ENCODE measurements at regions not wholly inside any gene's neighbourhood (a gene's known extent, or its start where the extent isn't known, plus 50 kb on each side); places are given as distances from the start of the nearest gene placed in this dataset.

DNA sequence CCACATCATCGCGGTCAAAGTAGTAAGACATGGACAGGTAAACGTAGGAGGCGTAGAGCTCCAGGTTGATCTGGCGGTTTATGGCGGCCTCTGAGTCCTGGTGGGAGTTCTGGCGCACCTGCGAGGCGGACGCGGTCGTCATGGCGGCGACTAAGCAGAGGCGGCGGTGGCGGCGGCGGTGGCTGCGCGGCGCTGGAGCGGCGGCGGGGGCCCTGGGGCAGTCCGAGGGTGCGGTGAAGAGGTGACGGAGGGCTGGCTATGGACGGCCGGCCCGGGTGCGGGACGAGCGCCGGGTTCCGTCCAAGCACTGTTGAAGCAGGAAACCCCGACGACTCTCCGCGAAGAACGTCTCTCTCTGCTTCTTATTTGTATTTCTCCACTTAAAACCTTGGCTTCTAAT is 484.3 kb upstream of the SGCG start:
- H3K27me3 ChIP-seq: no peaks in the 10 kb centered on the region
- no peak for DNase-seq
- H3K27ac ChIP-seq: no peak overlapping the region
- H3K4me3 ChIP-seq: no peak overlapping the region
- TF ChIP-seq POLR2A (IDR thresholded peaks at IDR 0.05): no peak
- TF ChIP-seq, protein P1, sequence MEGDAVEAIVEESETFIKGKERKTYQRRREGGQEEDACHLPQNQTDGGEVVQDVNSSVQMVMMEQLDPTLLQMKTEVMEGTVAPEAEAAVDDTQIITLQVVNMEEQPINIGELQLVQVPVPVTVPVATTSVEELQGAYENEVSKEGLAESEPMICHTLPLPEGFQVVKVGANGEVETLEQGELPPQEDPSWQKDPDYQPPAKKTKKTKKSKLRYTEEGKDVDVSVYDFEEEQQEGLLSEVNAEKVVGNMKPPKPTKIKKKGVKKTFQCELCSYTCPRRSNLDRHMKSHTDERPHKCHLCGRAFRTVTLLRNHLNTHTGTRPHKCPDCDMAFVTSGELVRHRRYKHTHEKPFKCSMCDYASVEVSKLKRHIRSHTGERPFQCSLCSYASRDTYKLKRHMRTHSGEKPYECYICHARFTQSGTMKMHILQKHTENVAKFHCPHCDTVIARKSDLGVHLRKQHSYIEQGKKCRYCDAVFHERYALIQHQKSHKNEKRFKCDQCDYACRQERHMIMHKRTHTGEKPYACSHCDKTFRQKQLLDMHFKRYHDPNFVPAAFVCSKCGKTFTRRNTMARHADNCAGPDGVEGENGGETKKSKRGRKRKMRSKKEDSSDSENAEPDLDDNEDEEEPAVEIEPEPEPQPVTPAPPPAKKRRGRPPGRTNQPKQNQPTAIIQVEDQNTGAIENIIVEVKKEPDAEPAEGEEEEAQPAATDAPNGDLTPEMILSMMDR (IDR thresholded peaks at IDR 0.05): no peak
- no peaks in the 10 kb centered on the region for H3K4me1 ChIP-seq
- H3K9me3 ChIP-seq: peaks cover 0 to 7% (median 0%) of the 10 kb centered on the region in 4 donors
- no peaks in the 10 kb centered on the region for H3K36me3 ChIP-seq

DNA sequence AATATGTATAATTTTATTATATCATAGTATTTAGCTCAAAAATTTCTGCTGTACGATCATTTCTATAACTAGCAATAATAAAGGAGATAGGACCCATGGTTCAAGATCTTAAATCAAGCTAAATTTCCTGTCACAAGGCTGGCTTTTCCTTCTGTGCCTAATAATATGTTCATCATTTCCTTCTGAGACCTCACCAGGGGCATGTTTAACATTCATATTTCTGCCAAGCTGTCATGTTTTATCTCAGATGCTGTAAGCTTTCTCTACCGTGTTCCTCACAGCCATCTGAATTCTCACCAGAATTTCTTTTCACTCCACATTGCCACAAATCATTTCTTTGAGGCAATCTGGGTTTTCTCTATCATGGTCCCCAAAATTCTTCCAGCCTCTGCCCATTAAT is 482.3 kb upstream of the SGCG start:
- no peak overlapping the region for H3K4me3 ChIP-seq
- peaks cover 0 to 7% (median 0%) of the 10 kb centered on the region in 4 donors for H3K9me3 ChIP-seq
- no peaks in the 10 kb centered on the region for H3K27me3 ChIP-seq
- H3K36me3 ChIP-seq: no peaks in the 10 kb centered on the region
- TF ChIP-seq POLR2A (IDR thresholded peaks at IDR 0.05): no peak
- TF ChIP-seq, protein P1 (IDR thresholded peaks at IDR 0.05): no peak
- no peak for DNase-seq
- H3K4me1 ChIP-seq: no peaks in the 10 kb centered on the region
- H3K27ac ChIP-seq: no peak overlapping the region

DNA sequence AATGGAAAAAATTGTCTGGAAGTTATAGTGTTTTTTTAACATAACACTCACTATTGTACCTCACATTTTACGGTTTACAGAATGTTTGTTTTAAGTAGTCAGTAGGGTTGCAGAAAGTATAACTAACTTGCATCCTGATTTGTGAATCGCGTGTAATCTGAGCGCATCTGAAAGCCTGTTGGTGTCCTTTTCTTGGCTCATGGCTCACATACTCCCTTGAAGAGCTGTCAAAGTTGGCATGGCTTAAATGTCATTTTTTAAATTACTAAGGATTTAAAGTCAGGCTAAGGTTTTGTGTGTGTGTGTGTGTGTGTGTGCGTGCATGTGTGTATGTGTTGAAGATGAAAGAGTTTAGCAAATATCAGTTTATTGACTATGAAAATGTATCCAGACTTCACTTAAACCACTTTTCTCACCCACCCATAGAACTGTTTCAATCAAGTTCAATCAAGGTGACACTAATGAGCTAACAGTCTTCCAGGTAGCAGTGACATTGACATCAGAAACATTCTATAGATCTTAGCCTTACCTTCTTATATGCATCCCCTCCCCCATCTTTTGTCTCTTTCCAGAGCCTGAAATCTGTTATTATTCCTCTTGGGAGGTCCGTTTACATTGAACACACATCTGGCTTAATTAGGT is 480.4 kb upstream of the SGCG start:
- Histone ChIP-seq H3K4me1 (no peaks in the 10 kb centered on the region), H3K27ac (no peak overlapping the region), H3K4me3 (no peak overlapping the region), H3K9me3 (no peaks in the 10 kb centered on the region), H3K27me3 (no peaks in the 10 kb centered on the region), H3K36me3 (no peaks in the 10 kb centered on the region)
- no peak for DNase-seq
- no peak for TF ChIP-seq POLR2A (IDR thresholded peaks at IDR 0.05)
- TF ChIP-seq, protein P1 (IDR thresholded peaks at IDR 0.05): no peak

DNA sequence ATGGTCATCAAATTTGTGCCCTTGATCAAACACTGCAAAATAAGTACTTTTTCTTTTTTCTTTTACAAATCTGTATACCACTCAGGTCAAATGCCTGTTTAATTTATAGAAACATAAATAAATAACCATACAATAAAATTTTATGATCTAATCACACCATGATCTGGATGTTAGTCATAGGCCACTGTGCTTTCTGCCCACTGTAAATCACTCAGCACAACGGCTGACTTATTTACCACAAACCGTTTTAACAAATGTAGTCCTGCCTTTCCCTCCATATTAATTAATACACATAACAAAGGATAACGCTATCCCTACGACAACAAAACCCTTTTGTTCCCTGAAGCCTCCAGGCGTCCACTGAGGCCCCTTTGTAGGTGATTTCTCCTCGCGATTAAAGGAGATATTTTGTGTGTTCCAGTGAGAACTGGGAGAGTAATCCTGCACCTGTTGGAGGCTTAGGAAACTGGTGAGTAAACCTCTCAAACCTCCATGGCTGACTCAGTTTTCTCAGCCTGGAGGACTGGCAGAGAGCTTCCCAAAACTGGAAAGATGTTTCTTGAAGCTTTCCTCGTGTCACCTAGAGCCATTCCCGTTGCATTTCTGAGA is 477.1 kb upstream of the SGCG start:
- no peak for DNase-seq
- H3K4me3 ChIP-seq: no peak overlapping the region
- no peaks in the 10 kb centered on the region for H3K27me3 ChIP-seq
- no peaks in the 10 kb centered on the region for H3K9me3 ChIP-seq
- no peak overlapping the region for H3K27ac ChIP-seq
- no peaks in the 10 kb centered on the region for H3K36me3 ChIP-seq
- TF ChIP-seq, protein P1 (IDR thresholded peaks at IDR 0.05): no peak
- no peak for TF ChIP-seq POLR2A (IDR thresholded peaks at IDR 0.05)
- H3K4me1 ChIP-seq: no peaks in the 10 kb centered on the region

DNA sequence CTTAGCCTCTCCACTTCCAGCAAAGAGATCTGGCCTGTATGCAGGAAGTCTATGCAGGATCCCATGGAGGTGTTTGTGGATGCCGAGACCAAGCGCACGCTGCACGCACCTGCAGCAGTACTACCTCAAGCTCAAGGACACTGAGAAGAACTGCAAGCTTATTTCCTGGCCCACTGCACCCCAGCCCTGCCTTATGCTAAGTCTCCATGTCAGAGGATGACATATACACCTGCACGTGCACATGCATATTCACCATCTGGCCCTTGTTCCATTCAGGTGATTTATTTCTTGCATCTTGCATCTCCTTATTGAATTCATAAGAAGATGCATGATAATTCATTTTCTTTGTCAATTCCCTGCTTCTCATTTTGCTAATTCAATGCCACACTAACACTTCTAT is 472.8 kb upstream of the SGCG start:
- Histone ChIP-seq H3K4me1 (no peaks in the 10 kb centered on the region), H3K27ac (no peak overlapping the region), H3K9me3 (no peaks in the 10 kb centered on the region), H3K4me3 (no peak overlapping the region), H3K27me3 (no peaks in the 10 kb centered on the region), H3K36me3 (no peaks in the 10 kb centered on the region)
- DNase-seq: no peak
- TF ChIP-seq, protein P1 (IDR thresholded peaks at IDR 0.05): no peak
- TF ChIP-seq POLR2A (IDR thresholded peaks at IDR 0.05): no peak
